HT-29 (cell line): ENCODE measurements at regions not wholly inside any gene's neighbourhood (a gene's known extent, or its start where the extent isn't known, plus 50 kb on each side); places are given as distances from the start of the nearest gene placed in this dataset.
A peak's percentile ranks its signal among the peaks of the same experiment; 100 is the strongest.

Source experiments
- DNase-seq: peaks from one replicate; pipeline ENCODE4 v3.0.0-alpha.2; 2015; ENCODE audit warnings: low spot score

DNA sequence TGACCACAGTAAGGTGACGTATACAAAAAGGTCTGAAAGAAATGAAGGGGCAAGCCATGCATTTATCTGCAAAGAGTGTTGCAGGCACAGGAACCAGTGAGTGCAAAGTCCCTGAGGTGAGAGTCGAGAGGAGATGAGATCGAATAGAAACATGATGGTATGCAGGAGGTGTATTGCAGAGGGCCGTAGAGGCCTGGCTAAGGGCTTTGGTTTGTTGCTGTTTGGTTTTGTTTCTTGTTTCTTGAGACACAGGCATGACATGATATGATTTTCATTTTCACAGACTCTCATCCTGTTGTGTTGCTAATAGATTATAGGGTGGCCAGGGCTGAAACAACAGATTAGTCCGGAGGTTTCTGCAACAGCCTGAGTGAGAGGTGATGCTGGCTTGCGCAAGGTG lies 80.4 kb downstream of the HSPH1 start:
- no peak for DNase-seq

- DNase-seq = no peak
Measured at GRCh38 chr13:31074756-31075155, 86.9 kb downstream of the HSPH1 start.

DNA sequence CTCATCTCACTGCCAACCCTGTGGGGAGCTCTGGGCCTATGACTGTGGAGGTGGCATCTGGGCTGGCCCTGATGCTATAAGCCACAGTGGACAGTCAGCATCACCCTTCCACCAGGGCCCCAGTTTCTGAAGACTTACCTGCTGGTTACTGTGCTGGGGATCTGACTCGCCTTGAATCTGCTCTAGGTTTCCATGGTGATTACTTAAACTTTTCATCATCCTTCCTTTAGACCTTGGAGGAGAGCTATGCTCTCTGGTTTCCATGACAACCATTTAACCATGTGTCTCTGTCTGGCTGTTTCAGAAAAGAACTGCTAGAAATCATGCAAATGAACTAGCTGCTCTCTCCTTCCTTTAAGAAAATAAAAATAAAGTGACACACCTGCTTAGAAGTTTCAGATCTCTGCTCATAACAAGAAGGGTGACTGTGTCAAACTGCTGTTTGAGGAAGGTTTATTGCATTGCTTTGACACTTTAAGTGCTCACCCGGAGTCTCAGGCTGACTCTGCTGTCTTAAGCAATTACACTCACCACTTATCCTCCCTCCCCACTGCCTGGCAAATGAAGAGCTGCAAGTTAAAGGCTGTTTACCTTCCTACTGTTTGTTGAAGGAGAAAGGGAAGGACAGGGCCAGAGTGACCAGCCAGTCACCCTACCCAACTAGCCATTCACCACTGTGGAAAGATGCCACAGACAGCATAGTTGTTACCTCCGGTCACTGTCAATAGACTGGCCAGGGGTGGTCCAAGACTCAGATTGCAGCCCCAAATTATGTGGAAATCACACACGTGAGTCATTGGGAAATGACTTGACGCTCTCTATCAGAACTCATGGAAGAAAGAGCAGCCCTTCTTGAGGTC lies 87.6 kb downstream of the HSPH1 start:
- no peak for DNase-seq

DNA sequence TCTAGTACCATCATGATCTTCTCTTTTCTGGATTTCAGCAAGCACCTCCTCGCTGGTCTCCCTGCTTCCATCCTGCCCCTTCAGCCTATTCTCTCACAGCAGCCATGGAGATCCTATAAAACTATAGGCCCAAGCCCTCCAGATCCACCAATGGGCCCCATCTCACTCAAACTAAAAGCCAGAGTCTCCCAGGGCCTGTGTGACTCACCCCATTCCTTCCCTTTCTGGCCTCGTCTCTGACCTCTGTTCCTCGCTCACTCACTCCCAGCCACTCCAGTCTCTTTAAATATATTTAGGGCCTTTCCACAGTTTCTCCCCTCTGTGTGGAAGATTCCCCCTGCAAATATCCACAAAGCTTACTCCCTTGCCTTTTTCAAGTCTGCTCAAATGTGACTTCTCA lies 89.7 kb downstream of the HSPH1 start:
- no peak for DNase-seq

GRCh38 chr13:31069808-31070534 lies 91.7 kb downstream of the HSPH1 start:
- no peak for DNase-seq

GRCh38 chr13:31068119-31068423 lies 93.6 kb downstream of the HSPH1 start:
- DNase-seq = no peak

GRCh38 chr13:31067416-31068118 lies 94.1 kb downstream of the HSPH1 start:
- no peak for DNase-seq

- DNase-seq = no peak
Measured at GRCh38 chr13:31064636-31065035, 97.1 kb downstream of the HSPH1 start.

GRCh38 chr13:31063772-31064171 lies 97.9 kb downstream of the HSPH1 start:
- no peak for DNase-seq

DNA sequence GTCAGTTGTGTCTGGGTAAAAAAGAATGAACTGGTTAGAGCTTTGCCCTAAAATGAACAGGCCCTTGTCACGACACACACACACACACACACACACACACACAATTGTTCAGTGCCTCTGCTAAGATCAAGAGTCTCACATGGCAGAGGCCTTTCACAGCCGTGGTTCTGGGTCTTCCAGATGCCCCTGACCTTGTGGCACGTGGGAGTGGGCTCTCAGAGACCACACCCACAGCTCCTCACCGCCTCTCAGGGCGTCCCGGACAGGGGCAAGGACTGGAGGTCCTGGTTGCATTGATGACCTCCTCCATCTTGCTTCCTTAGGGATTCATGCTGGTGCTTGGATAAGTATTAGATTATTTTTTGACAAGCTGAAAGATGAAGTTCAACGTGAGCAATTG lies 101.0 kb downstream of the HSPH1 start:
- no peak for DNase-seq

DNA sequence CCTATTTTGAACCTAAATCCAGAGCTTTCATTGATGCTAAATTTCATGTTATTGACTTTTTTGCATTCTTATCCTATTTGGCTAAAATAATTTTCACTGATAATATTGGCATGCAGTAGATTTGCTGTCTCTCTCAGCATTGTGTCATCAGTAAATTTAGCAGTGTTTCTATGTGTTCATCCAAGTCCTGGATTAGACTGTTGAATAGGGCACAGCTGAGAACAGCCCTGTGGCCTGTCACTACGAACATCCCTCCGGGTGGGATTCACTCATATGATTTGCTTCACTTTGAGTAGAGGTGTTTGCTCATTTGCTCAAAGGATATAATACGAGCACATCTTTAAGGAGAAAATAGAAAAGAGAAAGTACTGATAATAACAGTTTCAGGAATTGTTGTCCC lies 101.5 kb downstream of the HSPH1 start:
- no peak for DNase-seq

DNA sequence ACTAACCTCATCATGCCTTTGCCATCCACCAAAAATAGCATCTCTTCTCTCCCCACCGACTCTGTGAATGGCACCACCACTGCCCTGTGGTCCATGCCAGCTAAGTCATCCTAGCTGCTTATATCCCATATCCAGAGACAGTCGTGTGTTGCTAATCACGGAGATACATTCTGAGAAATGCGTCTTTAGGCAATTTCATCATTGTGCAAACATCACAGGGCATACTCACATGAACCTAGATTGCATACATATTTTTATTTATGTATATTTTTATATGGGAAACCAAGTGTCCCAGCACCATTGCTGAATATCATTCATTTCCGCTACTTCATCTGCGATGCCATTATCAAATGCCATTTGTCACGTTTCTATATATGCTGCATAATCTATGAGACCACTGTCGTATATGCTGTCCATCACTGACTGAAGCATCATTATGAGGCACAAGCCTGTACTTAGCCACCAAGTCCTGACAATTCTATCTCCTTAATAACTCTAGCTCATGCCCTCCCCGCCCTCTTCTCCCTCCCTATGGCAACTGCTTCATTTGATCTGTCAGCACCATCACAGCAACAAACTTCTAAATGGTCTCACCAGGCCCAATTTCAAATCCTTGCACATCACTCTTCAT lies 104.2 kb downstream of the HSPH1 start:
- DNase-seq = no peak

DNA sequence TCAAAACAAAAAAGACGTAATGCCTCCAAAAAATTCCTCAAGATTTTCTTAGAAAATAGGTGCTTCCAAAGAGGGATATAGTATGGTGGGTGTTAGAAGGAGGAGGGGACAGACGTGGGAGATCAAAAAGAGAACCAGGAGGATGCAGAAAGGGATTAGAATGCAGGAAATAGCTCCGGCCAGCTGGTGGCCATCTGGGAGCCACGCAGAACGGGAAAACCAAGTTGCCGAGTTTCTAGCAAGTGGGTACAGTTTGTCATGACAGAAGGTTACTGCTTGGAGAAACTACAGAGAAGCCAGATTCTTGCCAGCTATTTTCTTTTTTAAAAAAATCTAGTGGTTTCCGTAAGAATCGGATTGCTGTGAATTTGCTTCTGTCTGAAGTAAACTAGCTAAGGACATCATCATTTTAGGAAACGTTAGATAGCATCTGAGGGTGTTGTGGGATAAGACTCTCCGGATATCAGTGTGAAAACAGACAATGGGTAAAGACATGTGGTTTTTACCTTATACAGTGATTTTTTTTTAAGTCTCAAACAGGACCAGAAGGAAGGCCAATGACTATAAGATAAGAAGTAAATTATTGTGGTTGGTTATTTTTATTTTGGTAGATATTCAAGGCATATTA lies 104.9 kb downstream of the HSPH1 start:
- no peak for DNase-seq

- no peak for DNase-seq
Measured at GRCh38 chr13:31055589-31055988, 106.1 kb downstream of the HSPH1 start.

DNA sequence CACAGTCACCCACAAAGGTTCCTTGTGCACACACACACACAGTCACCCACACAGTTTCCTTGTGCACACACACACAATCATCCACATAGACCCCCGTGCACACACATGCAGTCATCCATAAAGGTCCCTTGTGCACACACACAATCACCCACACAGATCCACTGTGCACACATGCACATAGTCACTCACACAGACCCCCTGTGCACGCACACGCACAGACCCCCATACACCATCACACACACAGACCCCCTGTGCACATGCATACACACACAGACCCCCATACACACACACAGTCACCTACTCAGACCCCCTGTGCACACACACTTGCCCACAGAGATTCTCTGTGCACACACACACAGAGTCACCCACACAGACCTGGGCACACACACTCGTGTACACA lies 107.1 kb downstream of the HSPH1 start:
- DNase-seq = no peak

GRCh38 chr13:31053896-31054295 lies 107.8 kb downstream of the HSPH1 start:
- no peak for DNase-seq

GRCh38 chr13:31053091-31053490 lies 108.6 kb downstream of the HSPH1 start:
- DNase-seq = peak; percentile 84

DNA sequence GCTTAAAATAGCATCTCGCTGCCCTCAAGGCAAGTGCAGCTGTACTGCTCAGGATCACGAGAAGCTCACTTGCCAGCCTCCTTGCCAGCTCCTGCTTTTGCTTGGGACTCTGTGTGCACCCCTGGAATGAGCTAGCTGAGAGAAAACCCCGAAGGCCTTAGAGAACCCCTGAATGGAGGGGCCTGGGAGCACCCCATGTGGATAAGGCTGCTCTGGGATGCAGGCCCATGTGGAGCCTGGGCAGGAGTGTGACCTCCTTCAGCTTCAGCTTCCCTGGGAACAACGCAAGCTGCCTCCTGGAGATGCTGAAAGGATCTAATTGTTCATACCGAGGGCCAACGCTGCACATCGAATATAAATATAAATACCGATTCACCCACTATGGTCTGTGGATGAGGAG lies 109.2 kb downstream of the HSPH1 start:
- no peak for DNase-seq

- DNase-seq = peak; percentile 74
Measured at GRCh38 chr13:31051999-31052398, 109.7 kb downstream of the HSPH1 start.

- DNase-seq = peak; percentile 54
Measured at GRCh38 chr13:31050486-31051400, 111.0 kb downstream of the HSPH1 start.

GRCh38 chr13:31049833-31050232 lies 111.9 kb downstream of the HSPH1 start:
- no peak for DNase-seq
